Left ventricle myocardium inferior (tissue), 1 donor: ENCODE measurements at regions not wholly inside any gene's neighbourhood (a gene's known extent, or its start where the extent isn't known, plus 50 kb on each side); places are given as distances from the start of the nearest gene placed in this dataset.
A peak's percentile ranks its signal among the peaks of the same experiment; 100 is the strongest.

Experiments
- DNase-seq: peaks from one replicate; pipeline ENCODE4 v3.0.0-alpha.2; 2020
- H3K27ac ChIP-seq: fragments of 200-600 bp; replicated peaks from 2 replicates; pipeline ENCODE4 v1.8.0; 2021
- H3K27me3 ChIP-seq: fragments of 200-600 bp; 2 replicates; pipeline ENCODE4 v1.8.0; 2021; ENCODE audit warnings: low read depth
- H3K36me3 ChIP-seq: fragments of 200-600 bp; 2 replicates; pipeline ENCODE4 v1.8.0; 2021
- H3K4me1 ChIP-seq: fragments of 200-600 bp; 2 replicates; pipeline ENCODE4 v1.8.0; 2021
- H3K4me3 ChIP-seq: fragments of 200-600 bp; 2 replicates; pipeline ENCODE4 v1.8.0; 2021; ENCODE audit warnings: mild to moderate bottlenecking, moderate library complexity
- H3K9me3 ChIP-seq: fragments of 200-600 bp; replicated peaks from 2 replicates; pipeline ENCODE4 v1.8.0; 2021
- intact Hi-C: fragments of 100-400 bp; cut with micrococcal nuclease; formaldehyde crosslinking; loops from one replicate; pipeline ENCODE4 v1.11.0; 2022
- TF ChIP-seq, protein P1 (sequence below): fragments of 200-600 bp; IDR thresholded peaks from 2 replicates; pipeline ENCODE4 v1.8.0; 2021; ENCODE audit warnings: antibody characterized with exemption, mild to moderate bottlenecking, borderline replicate concordance
- donor health status: DM: no; HTN: yes; CAD: no; lungs with severe emphysema.

DNA sequence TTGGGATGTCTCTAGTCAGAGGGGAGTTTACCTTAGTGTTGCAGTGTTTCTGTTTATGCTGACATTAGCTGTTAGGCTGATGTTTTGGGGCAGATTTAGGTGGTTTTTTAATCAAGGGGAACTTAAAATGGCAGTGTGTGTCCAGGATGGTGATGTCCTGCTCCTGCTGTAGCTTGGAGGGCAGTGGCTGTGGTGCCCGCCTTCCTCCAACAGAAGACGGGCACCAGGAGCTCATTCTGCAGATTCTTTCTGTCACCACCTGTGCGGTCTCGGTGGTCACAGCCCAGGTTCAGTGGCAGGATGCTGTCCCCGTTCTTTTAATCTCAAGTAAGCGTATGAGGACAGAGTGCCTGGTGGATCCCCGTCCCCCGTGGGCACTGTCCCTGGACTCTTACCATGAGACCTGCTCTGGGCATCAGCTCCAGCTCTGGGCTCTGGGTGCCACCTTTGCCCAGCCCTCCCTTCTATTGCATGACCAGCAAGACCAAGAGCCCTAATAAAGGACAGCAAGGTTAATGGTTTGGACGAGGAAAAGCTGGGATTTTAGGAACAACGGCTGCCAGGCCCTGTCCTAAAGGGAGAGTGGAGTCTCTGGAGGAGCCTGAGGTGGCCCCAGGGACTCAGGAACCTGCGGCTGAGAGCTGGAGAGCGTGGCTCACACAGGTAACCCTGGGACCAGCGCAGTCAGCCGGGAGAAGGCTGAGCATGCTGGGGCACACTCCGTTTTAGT is 217.3 kb downstream of the ERMARD start:
- H3K36me3 ChIP-seq = no peaks in the 10 kb centered on the region
- no peaks in the 10 kb centered on the region for H3K9me3 ChIP-seq
- H3K27me3 ChIP-seq = no peaks in the 10 kb centered on the region
- H3K27ac ChIP-seq = no peak overlapping the region
- no peak for DNase-seq
- no peaks in the 10 kb centered on the region for H3K4me1 ChIP-seq
- intact Hi-C loops = no loop called here
- TF ChIP-seq, protein P1, sequence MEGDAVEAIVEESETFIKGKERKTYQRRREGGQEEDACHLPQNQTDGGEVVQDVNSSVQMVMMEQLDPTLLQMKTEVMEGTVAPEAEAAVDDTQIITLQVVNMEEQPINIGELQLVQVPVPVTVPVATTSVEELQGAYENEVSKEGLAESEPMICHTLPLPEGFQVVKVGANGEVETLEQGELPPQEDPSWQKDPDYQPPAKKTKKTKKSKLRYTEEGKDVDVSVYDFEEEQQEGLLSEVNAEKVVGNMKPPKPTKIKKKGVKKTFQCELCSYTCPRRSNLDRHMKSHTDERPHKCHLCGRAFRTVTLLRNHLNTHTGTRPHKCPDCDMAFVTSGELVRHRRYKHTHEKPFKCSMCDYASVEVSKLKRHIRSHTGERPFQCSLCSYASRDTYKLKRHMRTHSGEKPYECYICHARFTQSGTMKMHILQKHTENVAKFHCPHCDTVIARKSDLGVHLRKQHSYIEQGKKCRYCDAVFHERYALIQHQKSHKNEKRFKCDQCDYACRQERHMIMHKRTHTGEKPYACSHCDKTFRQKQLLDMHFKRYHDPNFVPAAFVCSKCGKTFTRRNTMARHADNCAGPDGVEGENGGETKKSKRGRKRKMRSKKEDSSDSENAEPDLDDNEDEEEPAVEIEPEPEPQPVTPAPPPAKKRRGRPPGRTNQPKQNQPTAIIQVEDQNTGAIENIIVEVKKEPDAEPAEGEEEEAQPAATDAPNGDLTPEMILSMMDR = peak; percentile 33
- no peak overlapping the region for H3K4me3 ChIP-seq

DNA sequence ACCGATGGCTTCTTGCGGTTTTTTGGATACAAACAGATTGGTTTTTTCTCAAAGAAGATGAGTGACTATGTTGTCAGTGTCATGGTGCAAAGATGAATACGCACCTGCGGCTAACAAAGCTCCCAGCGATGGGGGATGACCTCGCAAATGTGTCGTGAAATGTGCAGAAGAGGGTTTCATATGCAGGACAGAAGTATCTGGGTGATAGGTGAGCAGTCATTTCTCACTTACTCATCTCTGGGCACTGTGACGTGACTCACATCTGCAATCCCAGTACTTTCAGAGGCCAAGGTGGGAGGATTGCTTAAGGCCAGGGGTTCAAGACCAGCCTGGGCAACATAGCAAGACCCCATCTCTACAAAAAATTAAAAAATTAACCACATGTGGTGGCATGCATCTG is 216.3 kb downstream of the ERMARD start:
- Histone ChIP-seq H3K4me1 (peaks cover under 1% of the 10 kb centered on the region), H3K4me3 (no peak overlapping the region), H3K9me3 (no peaks in the 10 kb centered on the region), H3K27me3 (no peaks in the 10 kb centered on the region), H3K36me3 (no peaks in the 10 kb centered on the region), H3K27ac (no peak overlapping the region)
- intact Hi-C loops = no loop called here
- TF ChIP-seq, protein P1 = no peak
- no peak for DNase-seq

DNA sequence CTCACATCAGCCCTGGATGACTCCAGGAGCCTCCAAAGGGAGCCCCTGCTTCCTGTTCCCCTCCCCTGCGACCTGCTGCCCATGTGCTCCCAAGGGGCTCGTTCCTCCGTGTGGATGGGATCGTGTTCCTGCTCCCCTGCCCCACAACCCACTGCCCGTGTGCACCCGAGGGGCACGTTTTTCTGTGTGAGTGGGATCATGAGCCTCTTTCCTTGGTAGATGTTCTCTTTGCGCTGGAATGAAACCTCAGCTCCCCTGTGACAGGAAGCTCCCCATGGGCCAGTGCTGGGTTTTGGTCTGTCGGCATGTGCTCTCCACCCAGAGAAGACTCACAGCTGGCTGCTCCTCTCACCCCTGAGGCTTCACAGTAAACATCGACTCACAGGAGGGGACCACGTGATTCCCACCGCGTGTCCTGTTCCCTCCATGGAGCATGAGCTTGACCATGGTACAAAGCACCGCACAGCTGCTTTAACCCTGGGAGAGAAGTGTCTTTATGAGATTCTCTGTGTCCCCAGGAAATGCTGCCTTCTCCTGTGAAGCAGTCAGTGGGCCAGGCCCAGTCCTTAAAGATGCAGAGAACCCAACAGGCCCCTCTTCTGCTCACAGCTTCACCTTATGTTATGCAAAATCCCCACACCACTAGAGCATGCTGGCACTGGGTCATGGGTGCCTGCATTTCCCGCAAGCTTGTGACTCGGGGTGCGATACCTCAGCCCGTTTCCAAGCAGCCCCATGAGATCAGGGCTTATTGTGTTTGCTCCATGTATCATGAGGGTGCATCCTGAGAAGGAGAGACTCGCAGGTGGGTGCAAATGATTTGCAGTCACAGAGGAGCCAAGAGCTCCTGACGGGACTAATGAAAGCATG is 215.1 kb downstream of the ERMARD start:
- H3K9me3 ChIP-seq = no peaks in the 10 kb centered on the region
- no peak for DNase-seq
- H3K4me1 ChIP-seq = peaks cover 12% of the 10 kb centered on the region
- no peak overlapping the region for H3K4me3 ChIP-seq
- intact Hi-C loops = no loop called here
- peaks cover 7% of the 10 kb centered on the region for H3K27me3 ChIP-seq
- no peak overlapping the region for H3K27ac ChIP-seq
- no peaks in the 10 kb centered on the region for H3K36me3 ChIP-seq
- TF ChIP-seq, protein P1 = no peak

DNA sequence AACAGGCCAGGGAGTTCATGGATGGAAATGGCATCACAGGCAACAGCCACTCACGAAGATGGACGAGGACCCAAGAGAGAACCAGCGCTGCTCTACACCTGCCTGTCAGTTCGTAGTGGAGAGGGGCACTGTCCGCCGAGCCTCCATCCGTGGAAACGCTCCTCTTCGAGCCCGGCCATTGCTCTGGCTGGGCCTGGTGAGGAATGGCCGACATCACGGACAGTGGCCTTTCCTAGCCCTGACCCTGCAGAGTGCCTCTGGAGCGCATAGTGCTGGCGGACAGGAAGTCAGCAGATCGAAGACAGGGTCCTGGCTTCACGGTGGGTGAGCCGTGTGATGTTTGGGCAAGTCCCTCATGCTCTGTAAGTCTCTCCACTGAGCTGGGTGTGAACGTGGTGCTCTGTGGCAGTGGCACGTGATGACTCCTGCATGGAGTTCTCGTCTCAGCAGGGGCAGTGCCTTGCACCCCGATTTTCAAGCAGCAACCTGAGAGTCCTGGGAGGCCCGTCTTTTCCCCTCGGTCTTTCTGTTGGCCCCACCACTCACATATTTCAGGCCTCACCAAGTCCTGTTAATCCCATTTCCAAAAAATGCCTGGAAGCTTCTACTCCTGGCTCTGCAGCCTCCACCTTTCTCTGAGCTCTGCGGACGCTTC is 214.4 kb downstream of the ERMARD start:
- Histone ChIP-seq H3K27ac (no peak overlapping the region), H3K27me3 (peaks cover 15% of the 10 kb centered on the region), H3K4me1 (peaks cover 17% of the 10 kb centered on the region), H3K9me3 (no peaks in the 10 kb centered on the region), H3K36me3 (no peaks in the 10 kb centered on the region), H3K4me3 (no peak overlapping the region)
- no peak for DNase-seq
- TF ChIP-seq, protein P1 = no peak
- intact Hi-C loops = no loop called here

DNA sequence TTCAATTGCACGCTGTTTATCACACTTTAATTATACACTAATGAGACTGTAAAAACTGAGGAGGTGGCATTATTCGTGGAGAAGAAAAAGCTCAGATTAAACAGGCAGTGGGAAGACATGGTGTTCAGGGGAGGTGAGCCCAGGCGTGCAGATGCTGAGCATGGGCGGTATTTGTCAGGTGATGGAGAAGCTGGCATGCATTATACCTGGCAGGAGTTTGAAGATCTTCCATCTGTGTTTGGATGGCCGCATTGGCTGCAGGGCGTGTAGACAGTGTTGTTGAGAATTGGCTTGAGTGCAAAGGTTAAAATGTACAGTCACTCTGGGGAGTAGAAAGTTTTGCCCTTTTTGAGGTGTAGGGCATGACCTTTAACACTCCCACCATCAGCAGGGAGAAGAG is 213.8 kb downstream of the ERMARD start:
- no peak for DNase-seq
- H3K4me1 ChIP-seq = peaks cover 17% of the 10 kb centered on the region
- no peak overlapping the region for H3K27ac ChIP-seq
- TF ChIP-seq, protein P1 = no peak
- intact Hi-C loops = no loop called here
- no peak overlapping the region for H3K4me3 ChIP-seq
- H3K36me3 ChIP-seq = no peaks in the 10 kb centered on the region
- H3K9me3 ChIP-seq = no peaks in the 10 kb centered on the region
- H3K27me3 ChIP-seq = peaks cover 16% of the 10 kb centered on the region
